Caco-2 (cell line): ENCODE measurements at regions not wholly inside any gene's neighbourhood (a gene's known extent, or its start where the extent isn't known, plus 50 kb on each side); places are given as distances from the start of the nearest gene placed in this dataset.

ENCODE experiments used
- BruUV-seq: library from RNA; stranded (reverse); fragments of 400-500 nt; replicated peaks from 2 replicates; lab custom pipeline; 2021; lab: Mats Ljungman, UMichigan
- CTCF ChIA-PET: fragments of 300-600 bp; sonication (Branson Sonifier 250); formaldehyde crosslinking; loops from one replicate; lab custom pipeline; 2022; ENCODE audit warnings: antibody characterized with exemption; lab: Charles Lee
- POLR2A ChIA-PET: fragments of 300-600 bp; sonication (Branson Sonifier 250); formaldehyde crosslinking; loops from one replicate; lab custom pipeline; 2022; ENCODE audit warnings: antibody characterized with exemption; lab: Charles Lee
- DNase-seq, 2 experiments: peaks; one replicate each; pipeline versions ENCODE4 v3.0.0 to v3.0.0-alpha.2; 2020 to 2022
- H3K27me3 ChIP-seq: replicated peaks from 2 replicates; pipeline ENCODE4 v1.6.0; 2011; ENCODE audit warnings: low read length; ENCODE audit not compliant: control insufficient read depth, insufficient read depth
- H3K36me3 ChIP-seq: 2 replicates; pipeline ENCODE4 v1.5.1; 2011; ENCODE audit warnings: low read length; ENCODE audit not compliant: control insufficient read depth, insufficient read depth
- H3K4me1 ChIP-seq: fragments of 250-450 bp; sonication (Bioruptor Pico); 2 replicates; pipeline ENCODE4 v1.5.1; 2020; ENCODE audit warnings: mild to moderate bottlenecking
- H3K4me3 ChIP-seq: 2 replicates; pipeline ENCODE4 v1.5.1; 2011; ENCODE audit warnings: low read depth, mild to moderate bottlenecking, control low read depth, low read length
- H3K9me3 ChIP-seq: fragments of 250-450 bp; sonication (Bioruptor Pico); 2 replicates; pipeline ENCODE4 v1.5.1; 2020; ENCODE audit warnings: mild to moderate bottlenecking, moderate library complexity
- H3K27ac Mint-ChIP-seq: one replicate; pipeline ENCODE4 v1.8.0; 2022; ENCODE audit warnings: mixed read lengths; ENCODE audit not compliant: unreplicated experiment
- H3K27me3 Mint-ChIP-seq: one replicate; pipeline ENCODE4 v1.8.0; 2022; ENCODE audit warnings: mixed read lengths; ENCODE audit not compliant: insufficient read depth, unreplicated experiment
- H3K36me3 Mint-ChIP-seq: one replicate; pipeline ENCODE4 v1.8.0; 2022; ENCODE audit warnings: mild to moderate bottlenecking, mixed read lengths; ENCODE audit not compliant: insufficient read depth, unreplicated experiment
- H3K4me1 Mint-ChIP-seq: one replicate; pipeline ENCODE4 v1.8.0; 2022; ENCODE audit warnings: low read depth, mixed read lengths; ENCODE audit not compliant: unreplicated experiment
- H3K4me3 Mint-ChIP-seq: one replicate; pipeline ENCODE4 v1.8.0; 2022; ENCODE audit warnings: mild to moderate bottlenecking, moderate library complexity, mixed read lengths; ENCODE audit not compliant: unreplicated experiment
- H3K9me3 Mint-ChIP-seq: one replicate; pipeline ENCODE4 v1.8.0; 2022; ENCODE audit warnings: mixed read lengths; ENCODE audit not compliant: unreplicated experiment
- CTCF ChIP-seq, 2 experiments: fragments of 200-600 bp in 1 of 2; IDR thresholded peaks; 1 replicate in 1 of 2; 2 replicates in 1 of 2; pipeline versions ENCODE4 v1.5.1 to v1.8.0; 2011 to 2022; ENCODE audit warnings: antibody characterized with exemption in 1 of 2, control low read depth in 1 of 2, inconsistent platforms in 1 of 2, low read depth in 1 of 2, low read length in 1 of 2, mild to moderate bottlenecking in 1 of 2, moderate library complexity in 1 of 2; ENCODE audit not compliant: insufficient read depth in 1 of 2, severe bottlenecking in 1 of 2, unreplicated experiment in 1 of 2
- intact Hi-C: fragments of 100-400 bp; cut with micrococcal nuclease; formaldehyde crosslinking; loops from one replicate; pipeline ENCODE4 v1.10.0; 2022; ENCODE audit not compliant: unreplicated experiment

- CTCF ChIA-PET, result no interaction called here
Observed at GRCh38 chr9:90998573-90998972, 197.0 kb downstream of the SYK start.

GRCh38 chr9:90999425-91000397 lies 198.1 kb downstream of the SYK start:
- no peak overlapping the region for H3K27ac Mint-ChIP-seq
- intact Hi-C loops, result loop anchor here (10.0 kb wide), 1 partner anchor 85 kb away; no protein-coding TSS in a partner anchor
- POLR2A ChIA-PET, result no interaction called here

More at GRCh38 chr9:90998573-90998972, 197.0 kb downstream of the SYK start:
- Histone ChIP-seq H3K9me3 (no peaks in the 10 kb centered on the region), H3K4me1 (no peaks in the 10 kb centered on the region), H3K27me3 (no peaks in the 10 kb centered on the region), H3K4me3 (no peak overlapping the region), H3K36me3 (no peaks in the 10 kb centered on the region)
- H3K4me3 Mint-ChIP-seq, result no peak overlapping the region
- TF ChIP-seq CTCF (IDR thresholded peaks at IDR 0.05; ENCODE audit: insufficient read depth in 1 of 2, low read depth in 1 of 2, low read length in 1 of 2, severe bottlenecking in 1 of 2, unreplicated experiment in 1 of 2), result no peak
- no peaks in the 10 kb centered on the region for H3K27me3 Mint-ChIP-seq
- H3K4me1 Mint-ChIP-seq, result no peaks in the 10 kb centered on the region
- H3K36me3 Mint-ChIP-seq, result no peaks in the 10 kb centered on the region
- no TSS peak for BruUV-seq
- DNase-seq, result no peak
- no peaks in the 10 kb centered on the region for H3K9me3 Mint-ChIP-seq
- intact Hi-C loops, result loop anchor here (10.0 kb wide), 1 partner anchor 84 kb away; no protein-coding TSS in a partner anchor
- no peak overlapping the region for H3K27ac Mint-ChIP-seq
- POLR2A ChIA-PET, result no interaction called here

More at GRCh38 chr9:90999425-91000397, 198.1 kb downstream of the SYK start:
- no peaks in the 10 kb centered on the region for H3K9me3 ChIP-seq
- H3K4me3 Mint-ChIP-seq, result no peak overlapping the region
- H3K4me1 ChIP-seq, result no peaks in the 10 kb centered on the region
- no peaks in the 10 kb centered on the region for H3K27me3 ChIP-seq
- H3K4me1 Mint-ChIP-seq, result no peaks in the 10 kb centered on the region
- no peaks in the 10 kb centered on the region for H3K36me3 ChIP-seq
- DNase-seq, result no peak
- H3K36me3 Mint-ChIP-seq, result no peaks in the 10 kb centered on the region
- CTCF ChIA-PET, result no interaction called here
- no peak for TF ChIP-seq CTCF (IDR thresholded peaks at IDR 0.05; ENCODE audit: insufficient read depth in 1 of 2, low read depth in 1 of 2, low read length in 1 of 2, severe bottlenecking in 1 of 2, unreplicated experiment in 1 of 2)
- no peak overlapping the region for H3K4me3 ChIP-seq
- H3K27me3 Mint-ChIP-seq, result no peaks in the 10 kb centered on the region
- BruUV-seq, result no TSS peak
- H3K9me3 Mint-ChIP-seq, result no peaks in the 10 kb centered on the region
